Neutrophil (primary cell): ENCODE measurements at regions not wholly inside any gene's neighbourhood (a gene's known extent, or its start where the extent isn't known, plus 50 kb on each side); places are given as distances from the start of the nearest gene placed in this dataset.

Experiments
- H3K27ac ChIP-seq: fragments of 200-600 bp; sonication (generic); 2 replicates; pipeline ENCODE4 v1.5.1; 2016; ENCODE audit warnings: mild to moderate bottlenecking, moderate library complexity
- H3K27me3 ChIP-seq: fragments of 200-600 bp; sonication (generic); 2 replicates; pipeline ENCODE4 v1.6.0; 2016; ENCODE audit warnings: mild to moderate bottlenecking
- H3K36me3 ChIP-seq: fragments of 200-600 bp; sonication (generic); 2 replicates; pipeline ENCODE4 v1.5.1; 2017
- H3K4me1 ChIP-seq, 2 experiments: fragments of 200-600 bp in 1 of 2; sonication (generic) in 1 of 2; 1 replicate in 1 of 2; 2 replicates in 1 of 2; pipeline versions ENCODE4 v1.5.1 to v1.6.1; 2013 to 2016; ENCODE audit warnings: low read depth in 1 of 2, low read length in 1 of 2, mild to moderate bottlenecking in 1 of 2, moderate library complexity in 1 of 2; ENCODE audit not compliant: control insufficient read depth in 1 of 2, insufficient read depth in 1 of 2
- H3K4me3 ChIP-seq, 2 experiments: fragments of 200-600 bp in 1 of 2; sonication (generic) in 1 of 2; 1 replicate in 1 of 2; 2 replicates in 1 of 2; pipeline ENCODE4 v1.5.1; 2013 to 2016; ENCODE audit warnings: low read depth in 1 of 2, low read length in 1 of 2, mild to moderate bottlenecking in 1 of 2, moderate library complexity in 1 of 2
- H3K9me3 ChIP-seq: fragments of 200-600 bp; sonication (generic); 2 replicates; pipeline ENCODE4 v1.5.1; 2016
- TF ChIP-seq, protein P1 (sequence below): fragments of 200-600 bp; sonication (generic); IDR thresholded peaks from 2 replicates; pipeline ENCODE4 v1.5.1; 2016; ENCODE audit warnings: antibody characterized with exemption

DNA sequence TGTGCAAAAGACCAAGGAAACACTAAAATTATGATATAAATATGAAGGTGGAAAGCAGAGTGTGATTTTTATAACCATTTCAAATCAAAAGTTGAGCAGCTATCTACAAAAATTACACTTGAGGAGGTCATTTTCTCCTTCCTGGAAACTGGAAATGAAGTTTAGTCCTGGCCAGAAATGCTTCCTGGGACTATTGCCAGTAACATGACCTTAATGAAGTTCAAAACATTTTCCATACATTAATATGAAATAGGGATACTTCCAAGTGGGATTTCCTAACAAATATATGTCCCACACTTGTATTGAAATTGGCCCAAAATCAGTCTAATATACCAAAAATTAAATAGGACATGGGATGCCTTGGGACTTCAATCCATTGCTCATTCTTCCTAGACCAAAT, 1556.8 kb upstream of the MIR17HG start:
- no peak overlapping the region for H3K27ac ChIP-seq
- TF ChIP-seq, protein P1, sequence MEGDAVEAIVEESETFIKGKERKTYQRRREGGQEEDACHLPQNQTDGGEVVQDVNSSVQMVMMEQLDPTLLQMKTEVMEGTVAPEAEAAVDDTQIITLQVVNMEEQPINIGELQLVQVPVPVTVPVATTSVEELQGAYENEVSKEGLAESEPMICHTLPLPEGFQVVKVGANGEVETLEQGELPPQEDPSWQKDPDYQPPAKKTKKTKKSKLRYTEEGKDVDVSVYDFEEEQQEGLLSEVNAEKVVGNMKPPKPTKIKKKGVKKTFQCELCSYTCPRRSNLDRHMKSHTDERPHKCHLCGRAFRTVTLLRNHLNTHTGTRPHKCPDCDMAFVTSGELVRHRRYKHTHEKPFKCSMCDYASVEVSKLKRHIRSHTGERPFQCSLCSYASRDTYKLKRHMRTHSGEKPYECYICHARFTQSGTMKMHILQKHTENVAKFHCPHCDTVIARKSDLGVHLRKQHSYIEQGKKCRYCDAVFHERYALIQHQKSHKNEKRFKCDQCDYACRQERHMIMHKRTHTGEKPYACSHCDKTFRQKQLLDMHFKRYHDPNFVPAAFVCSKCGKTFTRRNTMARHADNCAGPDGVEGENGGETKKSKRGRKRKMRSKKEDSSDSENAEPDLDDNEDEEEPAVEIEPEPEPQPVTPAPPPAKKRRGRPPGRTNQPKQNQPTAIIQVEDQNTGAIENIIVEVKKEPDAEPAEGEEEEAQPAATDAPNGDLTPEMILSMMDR = no peak

DNA sequence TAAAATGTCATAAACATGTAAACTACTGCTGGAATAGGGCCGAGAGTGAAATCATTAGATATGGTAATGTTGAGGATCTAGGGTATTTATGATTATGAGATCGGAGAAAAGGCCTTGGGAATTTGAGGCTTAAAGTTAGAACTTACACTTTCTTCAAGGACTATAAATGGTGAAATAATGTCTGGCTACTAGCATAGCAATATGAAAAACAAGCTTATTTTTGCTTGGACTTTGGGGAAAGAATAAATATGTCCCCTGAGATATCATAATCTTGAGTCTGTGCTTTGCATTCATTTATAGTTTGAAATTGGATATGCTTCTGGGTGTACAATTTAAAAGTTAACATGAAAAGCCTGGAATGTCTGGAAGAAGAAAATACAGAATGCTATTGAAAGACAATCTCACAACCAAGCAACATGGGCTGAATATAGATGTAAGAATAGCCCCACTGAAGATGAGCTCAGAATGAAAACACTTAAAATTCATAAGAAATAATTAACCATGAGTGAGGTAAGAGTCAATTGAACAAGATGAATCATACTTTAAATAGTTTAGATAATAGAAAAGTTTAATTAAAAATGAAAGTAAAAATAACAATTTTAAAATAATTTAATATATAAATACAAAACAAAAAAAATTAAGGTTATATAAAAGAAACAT, 1555.4 kb upstream of the MIR17HG start:
- Histone ChIP-seq H3K4me1 (no peaks in the 10 kb centered on the region), H3K36me3 (no peaks in the 10 kb centered on the region), H3K4me3 (no peak overlapping the region), H3K27me3 (no peaks in the 10 kb centered on the region), H3K9me3 (no peaks in the 10 kb centered on the region), H3K27ac (no peak overlapping the region)
- TF ChIP-seq, protein P1 = no peak

More for the DNA sequence above, 1556.8 kb upstream of the MIR17HG start:
- Histone ChIP-seq H3K4me3 (no peak overlapping the region), H3K27me3 (no peaks in the 10 kb centered on the region), H3K36me3 (no peaks in the 10 kb centered on the region), H3K9me3 (no peaks in the 10 kb centered on the region), H3K4me1 (no peaks in the 10 kb centered on the region)

DNA sequence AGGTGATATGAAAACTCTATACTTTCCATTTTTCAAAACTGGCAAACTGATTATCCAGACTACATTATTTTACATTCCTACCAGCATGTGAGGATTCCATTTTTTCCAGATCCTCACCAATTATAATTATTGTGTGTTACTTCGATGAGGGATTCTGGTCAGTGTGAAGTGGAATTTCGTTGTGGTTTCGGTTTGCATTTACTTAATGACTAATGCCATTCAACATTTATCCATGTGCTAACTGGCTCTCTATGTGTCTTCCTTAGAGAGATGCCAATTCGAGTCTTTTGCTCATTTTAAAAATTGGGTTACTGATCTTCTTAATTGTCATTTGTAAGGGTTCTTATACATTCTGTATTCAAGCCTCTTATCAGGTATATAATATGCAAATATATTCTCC, 1551.3 kb upstream of the MIR17HG start:
- H3K27ac ChIP-seq = no peak overlapping the region
- H3K27me3 ChIP-seq = no peaks in the 10 kb centered on the region
- no peaks in the 10 kb centered on the region for H3K9me3 ChIP-seq
- no peak overlapping the region for H3K4me3 ChIP-seq
- H3K4me1 ChIP-seq = no peaks in the 10 kb centered on the region
- no peaks in the 10 kb centered on the region for H3K36me3 ChIP-seq
- TF ChIP-seq, protein P1 = no peak

DNA sequence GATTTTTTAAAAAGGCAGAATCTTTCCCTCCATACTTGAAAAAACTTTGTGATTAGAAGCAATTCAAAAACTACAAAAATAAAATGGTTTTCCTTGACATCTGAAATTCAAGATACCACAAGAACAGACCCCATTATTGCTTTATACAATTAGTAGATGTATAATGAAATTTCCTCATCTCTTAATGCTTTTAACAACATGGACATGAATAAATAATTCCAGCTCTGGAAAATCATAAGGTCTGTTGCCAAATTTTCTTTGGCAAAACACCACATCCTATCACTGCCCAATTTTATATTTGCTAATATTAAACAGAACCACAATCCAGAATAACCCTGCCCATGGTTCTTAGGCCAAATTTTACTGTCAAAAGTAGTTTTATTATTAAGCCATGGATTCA, 1543.6 kb upstream of the MIR17HG start:
- no peak overlapping the region for H3K27ac ChIP-seq
- no peaks in the 10 kb centered on the region for H3K36me3 ChIP-seq
- no peak overlapping the region for H3K4me3 ChIP-seq
- H3K4me1 ChIP-seq = no peaks in the 10 kb centered on the region
- H3K9me3 ChIP-seq = peaks cover 3% of the 10 kb centered on the region
- H3K27me3 ChIP-seq = no peaks in the 10 kb centered on the region
- TF ChIP-seq, protein P1 = no peak

DNA sequence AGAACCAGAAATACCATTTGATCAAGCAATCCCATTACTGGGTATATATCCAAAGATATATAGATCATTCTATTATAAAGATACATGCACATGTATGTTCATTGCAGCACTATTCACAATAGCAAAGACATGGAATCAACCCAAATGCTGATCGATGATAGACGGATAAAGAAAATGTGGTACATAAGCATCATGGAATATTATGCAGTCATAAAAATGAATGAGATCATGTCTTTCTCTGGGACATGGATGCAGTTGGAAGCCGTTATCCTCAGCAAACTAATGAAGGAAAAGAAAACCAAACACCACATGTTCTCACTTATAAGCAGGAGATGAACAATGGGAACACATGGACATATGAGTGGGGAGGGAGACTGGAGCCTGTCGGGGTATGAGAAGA, 1540.9 kb upstream of the MIR17HG start:
- TF ChIP-seq, protein P1 = no peak
- Histone ChIP-seq H3K27ac (no peak overlapping the region), H3K9me3 (peaks cover 3% of the 10 kb centered on the region), H3K27me3 (no peaks in the 10 kb centered on the region), H3K4me3 (no peak overlapping the region), H3K36me3 (no peaks in the 10 kb centered on the region), H3K4me1 (no peaks in the 10 kb centered on the region)

DNA sequence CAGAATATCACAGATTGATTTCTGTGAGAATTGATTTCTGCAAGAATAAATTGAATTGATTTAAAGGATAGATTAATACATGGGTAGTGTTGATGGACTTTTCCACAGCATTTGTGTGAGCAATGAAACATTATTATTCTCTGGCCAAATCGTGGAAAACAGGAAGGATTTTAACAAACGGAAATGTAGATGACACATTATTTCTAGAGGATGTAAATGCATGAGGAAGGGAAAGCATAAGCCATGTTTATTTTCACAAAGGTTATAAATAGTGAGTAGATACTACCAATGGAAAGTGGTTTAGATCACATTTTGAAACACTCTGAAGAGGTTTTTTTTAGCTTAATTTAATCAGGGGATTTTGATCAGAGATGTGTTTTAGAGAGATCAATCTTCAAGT, 1534.6 kb upstream of the MIR17HG start:
- Histone ChIP-seq H3K27me3 (no peaks in the 10 kb centered on the region), H3K27ac (no peak overlapping the region), H3K36me3 (no peaks in the 10 kb centered on the region), H3K9me3 (no peaks in the 10 kb centered on the region), H3K4me3 (no peak overlapping the region), H3K4me1 (no peaks in the 10 kb centered on the region)
- TF ChIP-seq, protein P1 = no peak
